ENCODE measurements at regions not wholly inside any gene's neighbourhood (a gene's known extent, or its start where the extent isn't known, plus 50 kb on each side); places are given as distances from the start of the nearest gene placed in this dataset.

GRCh38 chr21:36532769-36533467, 53.0 kb upstream of the CLDN14 start:
- DNase-seq: no peak

GRCh38 chr21:36533468-36533848, 53.5 kb upstream of the CLDN14 start:
- DNase-seq: no peak

GRCh38 chr21:36534656-36535055, 54.7 kb upstream of the CLDN14 start:
- DNase-seq: no peak

GRCh38 chr21:36535618-36536241, 55.8 kb upstream of the CLDN14 start:
- no peak for DNase-seq

- no peak for DNase-seq
These were observed 58.8 kb upstream of the CLDN14 start for GRCh38 chr21:36538761-36539160.

- DNase-seq: no peak
These were observed 59.7 kb upstream of the CLDN14 start for GRCh38 chr21:36539434-36540150.

- DNase-seq: no peak
These were observed 60.8 kb upstream of the CLDN14 start for GRCh38 chr21:36540700-36541099.

DNA sequence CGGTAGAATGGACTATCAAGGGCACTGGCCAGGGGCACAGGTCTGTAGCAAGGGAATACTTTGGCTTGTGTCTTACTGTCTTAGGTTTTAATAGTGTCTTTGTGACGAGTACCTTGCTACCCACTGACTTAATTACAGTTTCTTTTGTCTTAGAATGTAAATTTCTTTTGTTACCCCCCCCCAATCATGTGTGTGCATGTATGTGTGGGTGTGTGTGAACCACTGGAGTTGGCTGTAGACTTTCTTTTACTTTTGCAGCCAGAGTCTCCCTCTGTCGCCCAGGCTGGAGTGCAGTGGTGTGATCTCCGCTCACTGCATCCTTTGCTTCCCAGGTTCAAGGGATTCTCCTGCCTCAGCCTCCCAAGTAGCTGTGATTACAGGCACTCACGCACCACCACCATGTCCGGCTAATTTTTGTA, 61.8 kb upstream of the CLDN14 start:
- no peak for DNase-seq

DNA sequence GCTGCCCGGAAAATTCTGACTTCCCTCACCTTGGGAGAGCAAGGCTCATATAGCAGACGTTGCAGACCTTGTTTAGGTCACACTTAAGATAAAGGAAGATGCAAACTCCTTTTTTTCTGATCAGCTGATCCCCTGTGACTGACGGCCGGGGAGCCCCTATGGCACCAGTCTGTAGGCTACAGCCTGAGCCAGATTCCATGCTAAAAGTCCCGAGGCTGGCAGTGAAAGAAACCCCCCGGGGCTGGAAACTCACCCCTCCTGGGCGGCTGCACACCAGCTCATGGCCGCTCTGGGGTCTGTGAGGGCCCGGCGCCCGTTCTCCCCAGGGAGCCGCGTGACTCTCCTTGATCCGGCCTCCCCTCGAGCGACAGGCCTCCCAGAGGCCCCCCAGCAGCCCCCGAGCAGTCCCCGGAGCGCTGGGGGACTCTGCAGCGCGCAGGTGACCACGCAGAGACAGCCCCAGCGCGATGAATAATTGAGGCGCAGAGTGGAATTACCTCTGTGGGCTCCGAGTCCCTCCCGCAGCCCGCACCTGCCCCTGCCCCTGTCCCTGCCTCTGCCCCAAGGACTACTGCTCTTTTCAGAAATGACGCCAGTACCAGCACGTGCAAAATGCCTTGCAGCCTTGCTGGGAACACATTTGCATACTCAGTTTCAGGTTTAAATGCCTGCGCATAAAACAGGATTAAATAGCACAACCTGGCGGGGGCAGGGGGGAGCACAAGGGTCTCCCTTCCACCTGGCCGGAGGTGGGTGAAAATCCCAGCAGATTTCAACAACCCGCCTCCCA, 62.6 kb upstream of the CLDN14 start:
- DNase-seq: no peak

DNA sequence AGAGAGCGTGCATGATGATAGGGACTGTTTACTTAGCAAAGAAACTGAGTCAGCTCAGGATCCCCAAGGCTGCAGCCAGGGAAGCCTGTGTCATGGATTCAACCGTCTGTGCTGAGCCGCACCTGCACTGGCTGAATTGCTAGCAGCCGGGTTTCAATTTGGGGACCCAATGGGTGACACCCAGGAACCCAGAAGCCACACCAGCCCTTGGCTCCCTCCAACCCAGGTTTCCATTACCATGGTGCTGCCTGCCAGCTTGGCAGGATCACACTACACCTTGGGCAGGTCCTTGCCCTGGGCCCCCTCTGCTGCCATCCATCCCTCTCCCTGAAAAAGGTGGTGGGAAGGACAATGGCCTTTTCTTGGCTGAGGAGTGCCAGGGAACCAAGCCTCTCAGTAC, 64.0 kb upstream of the CLDN14 start:
- DNase-seq: no peak

DNA sequence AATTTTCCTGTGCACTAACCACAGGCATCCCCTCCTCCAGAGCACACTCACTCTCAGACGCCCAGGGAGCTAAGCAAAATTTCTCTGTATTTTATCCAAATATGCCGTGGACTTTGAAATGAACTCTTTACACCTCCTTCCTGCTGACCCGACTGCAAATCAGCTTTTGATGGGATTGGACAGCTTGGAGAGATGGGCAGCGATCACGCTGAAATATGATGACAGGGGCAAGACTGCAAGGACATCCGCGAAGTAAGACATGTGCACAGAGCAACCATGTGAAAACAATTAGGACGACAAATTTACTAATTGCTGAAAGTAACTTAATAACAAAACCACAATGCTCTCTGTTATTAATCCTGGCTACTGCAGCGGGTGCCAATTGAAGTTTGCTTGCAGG, 64.6 kb upstream of the CLDN14 start:
- DNase-seq: no peak

- DNase-seq: no peak
These were observed 66.0 kb upstream of the CLDN14 start for GRCh38 chr21:36545776-36546511.

- no peak for DNase-seq
These were observed 67.5 kb upstream of the CLDN14 start for GRCh38 chr21:36547464-36547863.

- no peak for DNase-seq
These were observed 68.9 kb upstream of the CLDN14 start for GRCh38 chr21:36548866-36549265.

DNA sequence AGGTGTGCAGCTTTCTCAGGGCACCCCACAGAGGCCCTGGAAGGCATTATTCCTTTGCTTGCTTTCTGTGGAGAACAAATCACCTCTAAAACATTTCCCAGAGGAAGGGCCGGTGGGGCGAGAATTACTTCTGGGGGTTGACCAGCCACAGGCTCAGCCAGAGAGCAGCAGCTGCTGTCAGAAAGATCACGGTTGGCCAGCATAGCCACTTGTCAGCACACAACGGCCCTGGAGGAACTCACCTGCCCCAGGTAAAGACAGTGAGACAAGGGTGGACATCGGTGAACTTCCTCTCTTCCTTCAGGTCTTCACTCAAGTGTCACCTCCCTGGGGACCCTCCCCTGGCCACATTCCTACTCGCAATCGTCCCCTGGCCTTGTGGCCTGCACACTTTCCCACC, 69.5 kb upstream of the CLDN14 start:
- DNase-seq: no peak

DNA sequence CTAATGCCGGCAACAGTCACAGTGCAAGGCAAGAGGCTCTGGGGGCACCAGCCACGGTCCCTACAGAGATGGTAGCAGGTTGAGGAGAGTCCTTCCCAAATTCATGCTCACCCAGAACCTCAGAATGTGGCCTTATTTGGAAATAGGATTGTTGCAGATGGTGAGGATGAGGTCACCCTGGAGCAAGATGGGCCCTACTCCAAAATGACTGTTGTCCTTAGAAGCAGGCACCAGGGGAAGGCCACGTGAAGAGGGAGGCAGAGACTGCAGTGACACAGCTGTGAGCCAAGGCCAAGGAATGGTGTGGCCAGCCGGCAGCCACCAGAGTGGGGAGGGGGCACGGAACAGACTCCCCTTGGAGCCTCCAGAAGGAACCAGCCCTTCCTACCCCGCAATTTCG, 70.8 kb upstream of the CLDN14 start:
- no peak for DNase-seq

DNA sequence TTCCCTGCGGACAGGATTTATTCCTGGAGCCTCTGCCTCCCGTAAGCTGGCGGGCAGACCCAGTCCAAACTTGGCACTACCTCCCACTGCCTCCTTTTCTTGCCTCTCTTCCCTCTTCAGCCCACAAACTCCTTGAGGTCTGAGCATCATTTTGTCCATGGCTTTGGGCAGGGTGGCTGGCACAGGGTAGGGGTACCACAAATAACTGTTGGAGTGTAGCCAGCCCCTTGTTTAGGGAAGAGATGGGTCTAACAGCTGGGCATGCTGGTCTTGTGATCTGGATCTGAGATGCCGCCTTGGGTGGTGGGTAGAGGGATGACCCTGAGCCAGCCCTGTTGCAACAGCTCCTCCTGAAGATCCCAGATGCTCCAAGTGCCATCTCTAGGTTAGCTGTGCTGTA, 71.4 kb upstream of the CLDN14 start:
- DNase-seq: no peak

DNA sequence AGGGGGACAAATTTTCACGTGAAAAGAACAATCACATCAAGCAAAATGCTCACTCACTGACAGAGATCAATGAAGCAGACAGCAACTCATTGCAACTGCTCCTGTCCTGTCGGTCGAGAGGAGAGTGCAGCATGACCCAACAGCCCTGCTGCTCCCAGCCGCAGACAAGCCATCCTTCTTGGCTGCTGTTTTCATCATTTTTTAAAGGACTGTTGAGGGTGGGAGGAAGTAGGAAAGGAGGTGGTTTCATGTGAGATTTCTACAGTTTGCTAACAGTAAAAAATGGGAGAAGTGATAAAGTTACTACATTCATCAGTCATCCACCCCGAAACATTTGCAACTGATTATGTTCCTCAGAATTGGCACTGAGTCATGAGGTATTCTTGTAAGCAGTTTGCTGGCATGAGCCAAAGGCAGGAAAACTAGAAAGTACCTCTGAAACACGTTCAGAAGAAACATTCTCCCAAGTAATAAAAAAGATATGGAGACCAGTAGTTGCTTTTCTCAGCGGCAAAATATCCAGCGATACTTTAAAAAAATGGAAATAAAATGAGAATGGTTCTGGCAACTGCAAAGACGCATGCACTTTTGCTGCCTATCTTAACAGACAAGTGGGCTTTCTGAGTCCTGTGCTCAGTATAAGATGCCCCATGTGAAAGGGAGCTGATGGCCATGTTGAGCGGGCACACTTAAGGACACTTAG, 72.0 kb upstream of the CLDN14 start:
- DNase-seq: no peak

DNA sequence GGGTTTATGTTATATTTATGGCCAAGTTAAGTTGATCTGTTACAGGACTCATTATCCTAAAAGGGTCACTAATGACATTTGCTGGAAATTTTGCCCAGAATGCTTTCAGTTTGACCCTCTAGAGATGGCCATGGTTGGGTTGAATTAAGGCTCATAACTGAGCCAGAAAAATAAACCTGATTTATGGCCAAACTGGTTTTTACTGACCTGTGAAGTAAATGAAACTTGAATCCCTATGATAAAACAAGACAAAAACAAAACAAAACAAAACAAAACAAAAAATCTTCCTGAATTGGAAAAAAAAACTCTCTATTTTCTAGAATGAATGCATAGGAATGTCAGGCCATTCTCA, 72.5 kb upstream of the CLDN14 start:
- no peak for DNase-seq

- no peak for DNase-seq
These were observed 73.5 kb upstream of the CLDN14 start for GRCh38 chr21:36553406-36553805.

DNA sequence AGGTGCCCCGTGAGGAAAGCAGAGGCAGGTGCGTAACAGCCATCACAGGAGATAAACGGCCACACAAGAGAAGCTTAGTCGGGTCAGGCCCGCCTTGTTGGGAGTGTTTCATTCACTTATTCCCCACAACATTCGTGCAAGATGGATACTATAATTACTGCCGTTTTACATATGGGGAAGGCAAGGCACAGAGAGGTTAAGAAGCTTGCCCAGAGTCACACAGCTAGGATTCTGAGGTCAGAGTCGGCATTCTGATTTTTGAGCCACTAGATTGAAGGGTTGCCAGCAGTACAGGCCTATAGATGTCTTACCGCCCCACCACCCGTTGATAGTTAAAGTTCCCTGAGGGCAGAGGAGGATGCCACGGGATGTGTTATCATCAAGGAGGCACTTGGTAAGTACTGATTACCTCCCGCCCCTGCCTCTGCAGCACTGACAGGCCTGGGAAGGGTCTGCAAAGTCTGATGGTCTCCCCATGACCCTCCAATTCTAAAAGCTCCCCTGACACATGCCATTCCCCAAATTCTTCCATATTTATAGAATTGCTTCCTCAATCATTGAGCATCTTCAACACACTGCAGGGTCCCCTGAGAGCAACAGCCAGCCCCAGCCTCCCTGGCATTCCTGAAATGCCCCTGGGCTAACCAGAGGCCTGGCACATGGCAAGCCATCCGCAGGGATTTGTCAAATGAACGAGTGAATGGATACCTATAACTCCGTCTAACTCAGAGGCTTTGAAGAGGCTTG, 74.7 kb upstream of the CLDN14 start:
- DNase-seq: no peak
